Dendritic cell treated with granulocyte-macrophage colony-stimulating factor and Interleukin-4, amounts not matched to agents 40 ng/mL and 50 ng/mL, for 4 days (primary cell): ENCODE measurements at regions not wholly inside any gene's neighbourhood (a gene's known extent, or its start where the extent isn't known, plus 50 kb on each side); places are given as distances from the start of the nearest gene placed in this dataset.

Source experiments
- H3K27ac Mint-ChIP-seq: one replicate; pipeline ENCODE4 v1.8.0; 2022; ENCODE audit warnings: mild to moderate bottlenecking, mixed read lengths
- H3K27me3 Mint-ChIP-seq: one replicate; pipeline ENCODE4 v1.8.0; 2022; ENCODE audit warnings: mild to moderate bottlenecking, mixed read lengths
- H3K36me3 Mint-ChIP-seq: one replicate; pipeline ENCODE4 v1.8.0; 2022; ENCODE audit warnings: low read depth, mixed read lengths
- H3K4me1 Mint-ChIP-seq: one replicate; pipeline ENCODE4 v1.8.0; 2022; ENCODE audit warnings: low read depth, mixed read lengths
- H3K4me3 Mint-ChIP-seq: one replicate; pipeline ENCODE4 v1.8.0; 2022; ENCODE audit warnings: mild to moderate bottlenecking, moderate library complexity, mixed read lengths
- H3K9me3 Mint-ChIP-seq: one replicate; pipeline ENCODE4 v1.8.0; 2022; ENCODE audit warnings: mixed read lengths
- intact Hi-C: fragments of 100-400 bp; cut with micrococcal nuclease; formaldehyde crosslinking; loops from one replicate; pipeline ENCODE4 v1.15.0; 2022

DNA sequence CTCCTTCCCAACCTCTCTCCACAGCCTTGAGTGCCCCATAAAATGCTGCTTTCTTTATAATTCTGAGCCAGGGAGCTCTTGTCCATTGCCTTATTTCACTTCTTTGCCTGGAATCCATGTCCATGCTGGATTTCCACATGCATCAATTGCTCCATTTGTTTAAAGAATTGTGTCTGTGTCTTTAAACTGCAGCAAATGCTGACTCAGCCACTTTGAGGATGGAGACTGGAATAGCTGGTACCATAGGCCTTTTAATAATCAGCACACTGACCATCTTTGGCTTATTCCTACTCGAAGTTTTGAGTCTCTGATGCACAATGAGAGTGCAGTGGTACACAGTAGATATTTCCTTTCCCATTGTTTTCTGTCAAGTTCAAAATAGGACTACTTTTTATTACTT lies 318.8 kb downstream of the LRIG3 start:
- Mint-ChIP-seq H3K9me3 (peaks cover 15% of the 10 kb centered on the region), H3K27ac (no peak overlapping the region), H3K36me3 (no peaks in the 10 kb centered on the region), H3K4me3 (no peak overlapping the region), H3K4me1 (no peaks in the 10 kb centered on the region), H3K27me3 (no peaks in the 10 kb centered on the region)
- intact Hi-C loops: no loop called here

DNA sequence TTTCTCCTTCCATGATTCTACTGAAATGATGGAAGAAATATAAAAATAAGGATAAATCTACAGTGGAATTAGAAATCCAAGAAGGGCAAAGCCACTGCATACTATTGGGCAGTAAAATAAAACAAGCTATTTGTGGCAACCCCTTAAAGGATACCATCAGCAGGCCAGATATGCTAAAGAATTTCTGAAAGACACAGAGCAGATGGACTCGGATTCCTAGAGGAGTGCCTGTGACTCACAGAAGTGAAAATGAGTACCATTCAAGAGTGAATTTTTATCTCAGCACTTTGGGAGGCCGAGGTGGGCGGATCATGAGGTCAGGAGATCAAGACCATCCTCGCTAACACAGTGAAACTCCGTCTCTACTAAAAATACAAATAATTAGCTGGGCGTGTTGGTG lies 318.1 kb downstream of the LRIG3 start:
- Mint-ChIP-seq H3K4me1 (no peaks in the 10 kb centered on the region), H3K27ac (no peak overlapping the region), H3K9me3 (peaks cover 18% of the 10 kb centered on the region), H3K36me3 (no peaks in the 10 kb centered on the region), H3K4me3 (no peak overlapping the region), H3K27me3 (no peaks in the 10 kb centered on the region)
- intact Hi-C loops: no loop called here

DNA sequence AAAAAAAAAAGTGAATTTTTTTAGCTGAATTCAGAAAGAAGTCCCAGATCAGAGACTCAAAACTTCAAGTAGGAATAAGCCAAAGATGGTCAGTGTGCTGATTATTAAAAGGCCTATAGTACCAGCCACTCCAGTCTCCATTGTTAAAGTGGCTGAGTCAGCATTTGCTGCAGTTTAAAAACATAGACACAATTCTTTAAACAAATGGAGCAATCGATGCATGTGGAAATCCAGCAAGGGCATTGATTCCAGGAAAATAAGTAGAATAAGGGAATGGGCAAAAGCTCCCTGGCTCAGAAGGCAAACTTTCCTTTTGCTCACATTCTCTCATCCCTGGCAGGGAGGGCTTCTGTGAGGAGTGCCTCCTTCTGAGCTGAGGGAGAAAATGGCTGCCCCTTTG lies 317.6 kb downstream of the LRIG3 start:
- intact Hi-C loops: no loop called here

DNA sequence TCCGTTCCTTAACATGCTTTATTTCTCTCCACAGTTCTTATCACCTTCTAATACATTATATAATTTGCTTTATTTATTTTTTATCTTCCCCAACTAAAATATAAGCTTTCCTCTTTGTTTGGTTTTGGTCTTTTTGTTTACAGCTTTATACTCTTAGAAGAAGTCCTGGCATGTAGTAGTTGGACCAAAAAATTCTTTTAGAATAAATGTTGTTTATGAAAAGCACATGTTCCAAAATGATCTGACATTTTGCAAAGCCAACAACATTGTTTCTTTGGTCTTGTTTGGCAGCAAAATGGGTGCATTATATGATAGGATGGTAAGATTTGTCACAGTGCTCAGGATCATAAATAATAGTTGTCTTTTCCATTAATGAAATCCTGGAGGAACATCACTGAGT lies 312.5 kb downstream of the LRIG3 start:
- Mint-ChIP-seq H3K9me3 (peaks cover 30% of the 10 kb centered on the region), H3K27ac (no peak overlapping the region), H3K36me3 (no peaks in the 10 kb centered on the region), H3K27me3 (no peaks in the 10 kb centered on the region), H3K4me1 (no peaks in the 10 kb centered on the region), H3K4me3 (no peak overlapping the region)
- intact Hi-C loops: no loop called here

More for the DNA sequence above, 317.6 kb downstream of the LRIG3 start:
- Mint-ChIP-seq H3K36me3 (no peaks in the 10 kb centered on the region), H3K4me1 (no peaks in the 10 kb centered on the region), H3K4me3 (no peak overlapping the region), H3K27me3 (no peaks in the 10 kb centered on the region), H3K27ac (no peak overlapping the region), H3K9me3 (peaks cover 19% of the 10 kb centered on the region)

DNA sequence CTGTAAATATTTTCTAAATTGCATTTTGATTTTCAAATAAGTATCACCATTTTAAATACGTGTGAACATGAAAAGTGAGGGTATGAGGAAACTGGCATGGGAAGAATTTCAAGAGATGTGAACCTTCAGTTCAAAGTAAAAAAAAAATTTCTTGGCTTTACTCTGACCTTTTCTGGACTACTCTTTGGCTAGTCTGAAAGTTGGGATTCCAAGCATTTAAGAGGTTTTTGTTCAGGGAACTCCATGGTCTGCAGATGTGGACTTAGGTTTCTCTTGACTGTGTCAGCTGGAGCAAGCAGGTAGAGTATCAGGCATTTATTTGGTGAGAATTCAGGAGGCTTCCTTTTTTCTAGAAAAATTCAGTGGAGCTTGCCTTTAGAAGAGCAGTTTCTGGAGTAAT lies 311.6 kb downstream of the LRIG3 start:
- Mint-ChIP-seq H3K27ac (no peak overlapping the region), H3K27me3 (no peaks in the 10 kb centered on the region), H3K4me3 (no peak overlapping the region), H3K9me3 (peaks cover 24% of the 10 kb centered on the region), H3K36me3 (no peaks in the 10 kb centered on the region), H3K4me1 (no peaks in the 10 kb centered on the region)
- intact Hi-C loops: no loop called here

DNA sequence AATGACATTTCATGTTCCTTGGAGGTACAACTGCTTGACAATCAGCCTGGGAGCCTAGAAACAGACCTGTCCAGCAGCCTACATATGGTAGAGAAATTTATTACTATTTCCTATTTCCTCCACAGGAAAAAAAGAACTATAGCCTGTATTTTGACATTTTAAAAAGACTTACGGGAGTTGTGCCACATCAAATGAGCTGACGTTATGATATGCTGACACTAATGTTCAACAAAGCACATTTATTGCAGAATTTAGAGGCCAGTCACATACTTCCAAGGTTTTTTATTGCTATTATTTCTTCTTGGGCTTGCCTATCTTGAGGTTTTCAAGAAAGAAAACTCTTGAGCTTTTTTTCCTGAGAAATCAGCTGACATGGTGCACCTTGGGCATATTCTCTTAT lies 305.3 kb downstream of the LRIG3 start:
- H3K36me3 Mint-ChIP-seq: no peaks in the 10 kb centered on the region
- intact Hi-C loops: no loop called here
- no peaks in the 10 kb centered on the region for H3K27me3 Mint-ChIP-seq
- H3K4me1 Mint-ChIP-seq: no peaks in the 10 kb centered on the region
- no peak overlapping the region for H3K27ac Mint-ChIP-seq
- H3K9me3 Mint-ChIP-seq: peaks cover 42% of the 10 kb centered on the region
- no peak overlapping the region for H3K4me3 Mint-ChIP-seq

DNA sequence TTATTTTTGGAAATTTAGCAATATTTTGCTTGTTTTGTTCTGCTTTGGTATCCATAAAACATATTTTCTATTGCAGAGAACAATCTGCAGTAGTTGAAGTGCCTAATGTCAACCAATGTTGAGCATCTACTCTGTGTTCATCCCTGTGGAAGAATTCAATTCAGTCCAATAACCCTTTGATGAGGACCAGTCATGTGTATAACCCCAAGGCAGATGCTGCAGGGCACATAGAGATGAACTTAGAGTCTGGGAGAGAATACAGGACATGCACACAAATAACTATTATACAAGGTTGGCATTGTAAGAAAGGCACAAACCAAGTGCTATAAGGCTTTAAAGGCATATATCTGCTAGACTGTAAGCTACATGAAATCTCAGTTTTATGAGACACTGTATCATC lies 304.7 kb downstream of the LRIG3 start:
- intact Hi-C loops: no loop called here

DNA sequence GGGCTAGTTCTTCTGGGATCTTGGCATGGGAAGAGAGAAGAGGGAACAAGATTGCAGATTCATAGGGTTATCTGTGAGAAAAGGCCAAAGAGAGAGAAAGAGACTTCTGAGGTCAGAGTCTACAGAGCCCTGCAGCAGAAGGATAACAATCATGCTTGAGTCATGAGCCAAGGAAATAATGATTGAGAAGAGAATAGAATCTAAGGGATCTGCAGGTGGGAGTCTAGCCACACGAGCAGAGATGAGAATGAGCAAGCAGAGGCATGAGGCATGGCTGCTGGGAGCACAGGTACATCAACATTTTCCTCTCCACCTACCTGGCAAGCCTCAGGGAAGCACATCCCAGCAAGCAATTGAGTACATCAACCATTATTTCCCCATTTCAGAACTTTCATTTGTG lies 303.7 kb downstream of the LRIG3 start:
- intact Hi-C loops: no loop called here
- no peak overlapping the region for H3K27ac Mint-ChIP-seq
- no peaks in the 10 kb centered on the region for H3K4me1 Mint-ChIP-seq
- no peaks in the 10 kb centered on the region for H3K27me3 Mint-ChIP-seq
- H3K4me3 Mint-ChIP-seq: no peak overlapping the region
- H3K9me3 Mint-ChIP-seq: peaks cover 46% of the 10 kb centered on the region
- no peaks in the 10 kb centered on the region for H3K36me3 Mint-ChIP-seq

More for the DNA sequence above, 304.7 kb downstream of the LRIG3 start:
- Mint-ChIP-seq H3K4me1 (no peaks in the 10 kb centered on the region), H3K9me3 (peaks cover 42% of the 10 kb centered on the region), H3K36me3 (no peaks in the 10 kb centered on the region), H3K27me3 (no peaks in the 10 kb centered on the region), H3K27ac (no peak overlapping the region), H3K4me3 (no peak overlapping the region)

DNA sequence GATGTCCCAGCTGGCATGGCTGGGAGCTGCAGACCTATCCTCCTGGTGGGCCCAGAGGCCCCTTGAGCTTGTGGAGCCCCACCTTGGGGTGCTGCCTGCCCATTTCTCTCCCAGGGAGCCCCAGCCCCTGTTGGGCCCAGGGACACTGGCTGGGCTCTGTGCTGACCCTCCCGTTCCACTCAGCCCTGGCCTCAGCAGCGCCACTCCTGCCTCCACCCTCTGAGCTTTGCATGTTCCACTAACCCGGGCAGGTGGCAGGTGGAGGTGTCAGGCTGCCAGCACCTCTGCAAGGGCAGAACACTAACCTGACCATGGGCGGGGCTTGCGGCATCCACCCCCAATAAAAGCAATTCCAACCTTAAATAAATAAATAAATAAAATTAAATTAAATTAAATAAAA lies 299.2 kb downstream of the LRIG3 start:
- Mint-ChIP-seq H3K4me1 (no peaks in the 10 kb centered on the region), H3K27me3 (no peaks in the 10 kb centered on the region), H3K27ac (no peak overlapping the region), H3K9me3 (peaks cover 49% of the 10 kb centered on the region), H3K36me3 (no peaks in the 10 kb centered on the region), H3K4me3 (no peak overlapping the region)
- intact Hi-C loops: no loop called here

DNA sequence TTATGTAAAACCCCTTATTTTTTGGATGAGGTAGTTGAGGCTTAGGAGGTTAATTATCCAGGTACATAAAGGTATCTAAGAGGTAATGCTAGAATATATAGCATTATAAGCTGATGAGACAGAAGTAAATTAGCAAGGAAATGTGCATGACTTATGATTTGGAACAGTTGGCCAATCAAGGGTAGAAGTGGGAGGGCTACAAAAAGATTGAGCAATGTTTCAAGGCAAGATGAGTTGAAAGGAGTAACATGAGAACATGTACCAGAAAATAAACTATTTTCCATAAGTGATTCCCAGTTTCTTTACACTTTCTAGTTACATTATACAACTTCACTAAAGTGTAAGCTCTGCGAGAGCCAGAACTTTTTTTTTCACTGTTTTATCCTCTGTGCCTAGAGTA lies 290.9 kb downstream of the LRIG3 start:
- Mint-ChIP-seq H3K4me1 (no peaks in the 10 kb centered on the region), H3K36me3 (no peaks in the 10 kb centered on the region), H3K27me3 (no peaks in the 10 kb centered on the region), H3K27ac (no peak overlapping the region), H3K9me3 (peaks cover 48% of the 10 kb centered on the region), H3K4me3 (no peak overlapping the region)
- intact Hi-C loops: no loop called here

DNA sequence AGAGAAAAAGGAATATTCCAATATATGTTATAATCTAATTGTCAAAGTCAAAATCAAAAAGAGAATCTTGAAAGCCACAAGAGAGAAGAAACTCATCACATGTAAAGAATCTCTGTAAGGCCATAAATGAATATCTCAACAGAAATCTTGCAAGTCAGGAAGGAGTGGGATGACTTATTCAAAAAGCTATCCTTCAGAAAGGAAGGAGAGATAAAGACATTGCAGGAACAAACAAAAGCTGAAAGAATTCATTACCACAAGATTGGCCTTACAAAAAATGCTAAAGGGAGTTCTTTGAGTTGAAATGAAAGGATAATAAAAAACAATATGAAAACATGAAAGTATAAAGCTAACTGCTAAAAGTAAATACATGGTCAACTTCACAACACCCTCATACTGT lies 286.8 kb downstream of the LRIG3 start:
- H3K27ac Mint-ChIP-seq: no peak overlapping the region
- H3K4me3 Mint-ChIP-seq: no peak overlapping the region
- intact Hi-C loops: no loop called here
- no peaks in the 10 kb centered on the region for H3K36me3 Mint-ChIP-seq
- peaks cover 37% of the 10 kb centered on the region for H3K9me3 Mint-ChIP-seq
- no peaks in the 10 kb centered on the region for H3K4me1 Mint-ChIP-seq
- H3K27me3 Mint-ChIP-seq: no peaks in the 10 kb centered on the region

DNA sequence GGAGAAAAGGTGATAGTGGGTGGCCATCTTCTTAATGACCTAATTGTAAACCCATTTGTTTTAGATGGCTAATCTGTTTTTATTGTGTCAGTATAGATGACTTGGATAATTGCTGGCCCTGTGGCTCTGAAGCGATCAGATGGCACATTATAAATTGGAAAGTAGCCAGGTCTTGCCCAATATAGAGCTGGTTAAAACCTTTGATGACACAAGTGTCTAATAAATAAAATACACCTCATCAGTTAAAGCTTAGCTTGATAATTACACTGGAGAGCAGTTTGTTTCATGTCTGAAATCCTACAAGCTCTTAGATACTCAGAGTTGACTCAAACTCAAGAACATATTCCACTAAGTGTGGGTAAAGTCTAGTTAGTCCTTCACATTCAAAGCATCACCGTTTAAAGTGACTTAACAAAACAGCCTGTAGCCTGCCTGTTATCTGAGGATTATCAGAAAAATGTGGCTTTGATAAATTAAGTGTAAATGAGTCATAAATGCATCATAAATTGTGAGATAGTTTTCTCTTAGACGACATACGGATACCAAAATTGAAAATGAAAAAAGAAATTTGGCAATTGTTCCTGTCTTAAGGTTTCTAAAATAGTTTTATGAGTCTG lies 280.9 kb downstream of the LRIG3 start:
- Mint-ChIP-seq H3K36me3 (no peaks in the 10 kb centered on the region), H3K27me3 (no peaks in the 10 kb centered on the region)
- intact Hi-C loops: no loop called here

DNA sequence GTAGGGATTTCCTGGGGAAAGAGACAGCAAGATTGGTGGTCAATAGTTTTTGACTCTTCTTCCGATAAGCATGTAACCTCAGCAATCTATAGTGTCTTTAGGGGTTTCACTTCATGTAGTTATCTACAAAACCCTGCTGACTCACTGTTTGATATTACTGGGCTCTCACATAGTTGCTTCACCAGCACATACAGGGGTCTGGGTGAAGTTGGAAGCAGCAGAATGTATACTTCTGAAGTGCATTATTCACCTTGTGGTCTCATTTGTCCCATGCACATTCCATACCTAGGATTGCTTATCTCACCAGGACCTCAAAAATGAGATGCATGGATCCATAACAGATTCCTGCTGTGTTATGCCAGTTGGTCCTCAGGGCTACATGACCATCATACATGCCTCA lies 280.0 kb downstream of the LRIG3 start:
- Mint-ChIP-seq H3K27me3 (no peaks in the 10 kb centered on the region), H3K27ac (no peak overlapping the region), H3K36me3 (no peaks in the 10 kb centered on the region), H3K9me3 (no peaks in the 10 kb centered on the region), H3K4me3 (no peak overlapping the region), H3K4me1 (no peaks in the 10 kb centered on the region)
- intact Hi-C loops: no loop called here

More for the DNA sequence above, 280.9 kb downstream of the LRIG3 start:
- Mint-ChIP-seq H3K4me3 (no peak overlapping the region), H3K4me1 (no peaks in the 10 kb centered on the region), H3K27ac (no peak overlapping the region), H3K9me3 (no peaks in the 10 kb centered on the region)

DNA sequence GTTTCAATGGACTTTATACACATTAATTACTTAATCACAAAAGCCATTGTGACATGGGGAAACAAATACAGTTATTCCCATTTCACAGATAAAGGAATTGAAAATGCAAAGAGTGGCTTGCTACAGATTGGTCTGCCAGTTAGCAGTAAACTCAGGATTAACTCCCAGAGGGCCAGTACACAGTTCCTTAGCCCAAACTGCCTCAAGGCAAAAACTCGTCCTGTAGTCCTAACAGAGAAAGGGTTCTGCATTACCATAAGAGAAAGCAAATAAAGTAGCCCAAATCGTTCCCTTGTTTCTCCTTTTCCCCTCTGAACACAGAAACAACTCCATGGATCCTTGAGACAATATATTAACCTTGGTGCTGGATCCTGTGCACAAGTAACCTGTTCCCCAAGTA lies 274.4 kb downstream of the LRIG3 start:
- Mint-ChIP-seq H3K9me3 (no peaks in the 10 kb centered on the region), H3K4me1 (no peaks in the 10 kb centered on the region), H3K4me3 (no peak overlapping the region), H3K27me3 (no peaks in the 10 kb centered on the region), H3K36me3 (no peaks in the 10 kb centered on the region), H3K27ac (no peak overlapping the region)
- intact Hi-C loops: no loop called here

DNA sequence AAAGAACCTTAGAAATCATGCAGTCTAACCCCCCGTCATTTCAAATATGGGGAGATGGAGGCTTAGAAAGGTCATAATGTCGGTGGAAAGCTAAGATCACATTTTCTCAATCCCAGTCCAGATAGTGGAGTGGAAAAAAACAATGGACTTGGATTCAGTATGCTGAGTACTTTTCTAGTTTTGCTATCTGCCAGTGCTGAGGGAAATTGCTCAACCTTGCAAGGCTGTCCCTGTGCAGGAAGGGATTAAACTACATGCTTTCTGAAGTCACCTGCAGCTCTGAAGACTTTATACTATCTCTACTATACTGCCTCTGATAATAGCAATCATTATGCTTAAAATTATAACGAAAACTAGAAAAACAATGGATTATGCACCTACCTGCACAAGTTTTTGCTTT lies 272.8 kb downstream of the LRIG3 start:
- Mint-ChIP-seq H3K9me3 (peaks cover 2% of the 10 kb centered on the region), H3K4me3 (no peak overlapping the region), H3K4me1 (no peaks in the 10 kb centered on the region), H3K27ac (no peak overlapping the region), H3K27me3 (no peaks in the 10 kb centered on the region), H3K36me3 (no peaks in the 10 kb centered on the region)
- intact Hi-C loops: no loop called here
